HepG2 (cell line): ENCODE measurements at regions not wholly inside any gene's neighbourhood (a gene's known extent, or its start where the extent isn't known, plus 50 kb on each side); places are given as distances from the start of the nearest gene placed in this dataset.

Experiments used
- RFX5 ChIP-seq: IDR thresholded peaks from 2 replicates; pipeline ENCODE4 v1.6.1; 2011; ENCODE audit warnings: low read depth, low read length, improper control_type of control experiment
- TBP ChIP-seq: sonication (generic); formaldehyde crosslinking; IDR thresholded peaks from 2 replicates; pipeline ENCODE4 v1.5.0; 2020; ENCODE audit warnings: missing genetic modification reagents
- ZC3H13 ChIP-seq: sonication (generic); formaldehyde crosslinking; IDR thresholded peaks from 2 replicates; pipeline ENCODE4 v1.8.1; 2023; ENCODE audit warnings: mild to moderate bottlenecking, missing genetic modification reagents, moderate library complexity
- ZNF138 ChIP-seq: sonication (generic); formaldehyde crosslinking; IDR thresholded peaks from 2 replicates; pipeline ENCODE4 v1.5.0; 2020; ENCODE audit warnings: mild to moderate bottlenecking, low read depth, missing genetic modification reagents
- ZNF567 ChIP-seq: sonication (generic); formaldehyde crosslinking; IDR thresholded peaks from 2 replicates; pipeline ENCODE4 v1.8.1; 2023; ENCODE audit warnings: mild to moderate bottlenecking, missing genetic modification reagents, borderline replicate concordance
- ZNF766 ChIP-seq: sonication (generic); formaldehyde crosslinking; IDR thresholded peaks from 2 replicates; pipeline ENCODE4 v1.5.0; 2020; ENCODE audit warnings: missing genetic modification reagents, borderline replicate concordance
- TF ChIP-seq, protein P1 (sequence below): sonication (generic); formaldehyde crosslinking; IDR thresholded peaks from 2 replicates; pipeline ENCODE4 v1.4.0; 2020; ENCODE audit warnings: missing genetic modification reagents
- TF ChIP-seq, protein P2 (sequence below): sonication (generic); formaldehyde crosslinking; IDR thresholded peaks from 2 replicates; pipeline ENCODE4 v1.5.1; 2020; ENCODE audit warnings: missing genetic modification reagents, mild to moderate bottlenecking, borderline replicate concordance
- TF ChIP-seq, protein P3 (sequence below), 2 experiments: sonication (generic) in 1 of 2; formaldehyde crosslinking in 1 of 2; IDR thresholded peaks; 2 replicates each; pipeline versions ENCODE4 v1.6.1 to v1.9.0; 2014 to 2022; ENCODE audit warnings: antibody characterized with exemption in 1 of 2, borderline replicate concordance in 1 of 2, inconsistent platforms in 1 of 2, low read depth in 1 of 2, missing genetic modification reagents in 1 of 2

DNA sequence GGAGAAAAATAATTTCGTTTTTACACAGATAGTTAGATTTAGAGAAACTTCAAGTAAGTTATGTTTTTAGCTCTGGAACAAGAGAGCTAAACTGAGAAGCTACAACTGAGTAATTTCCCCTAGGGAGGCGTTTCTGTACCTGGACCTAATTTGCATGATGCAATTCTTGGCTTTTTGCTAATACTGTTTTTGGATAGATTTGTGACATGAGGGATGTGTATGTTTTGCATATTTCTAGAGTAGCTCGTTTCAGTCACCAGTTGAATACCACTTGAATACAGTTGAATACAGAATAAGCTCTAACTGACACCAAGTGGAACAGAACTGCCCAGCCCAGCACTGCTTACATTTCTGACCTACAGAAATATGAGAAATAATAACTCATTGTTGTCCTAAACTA, 1227.9 kb upstream of the SPRY2 start (continued):
- TF ChIP-seq ZNF567 (CRISPR knock-in tag) = no peak
- TF ChIP-seq RFX5 = no peak
- no peak for TF ChIP-seq ZC3H13
- TF ChIP-seq TBP (CRISPR knock-in tag) = no peak
- TF ChIP-seq, protein P1, sequence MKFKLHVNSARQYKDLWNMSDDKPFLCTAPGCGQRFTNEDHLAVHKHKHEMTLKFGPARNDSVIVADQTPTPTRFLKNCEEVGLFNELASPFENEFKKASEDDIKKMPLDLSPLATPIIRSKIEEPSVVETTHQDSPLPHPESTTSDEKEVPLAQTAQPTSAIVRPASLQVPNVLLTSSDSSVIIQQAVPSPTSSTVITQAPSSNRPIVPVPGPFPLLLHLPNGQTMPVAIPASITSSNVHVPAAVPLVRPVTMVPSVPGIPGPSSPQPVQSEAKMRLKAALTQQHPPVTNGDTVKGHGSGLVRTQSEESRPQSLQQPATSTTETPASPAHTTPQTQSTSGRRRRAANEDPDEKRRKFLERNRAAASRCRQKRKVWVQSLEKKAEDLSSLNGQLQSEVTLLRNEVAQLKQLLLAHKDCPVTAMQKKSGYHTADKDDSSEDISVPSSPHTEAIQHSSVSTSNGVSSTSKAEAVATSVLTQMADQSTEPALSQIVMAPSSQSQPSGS (CRISPR knock-in tag) = no peak
- no peak for TF ChIP-seq ZNF766
- TF ChIP-seq, protein P2, sequence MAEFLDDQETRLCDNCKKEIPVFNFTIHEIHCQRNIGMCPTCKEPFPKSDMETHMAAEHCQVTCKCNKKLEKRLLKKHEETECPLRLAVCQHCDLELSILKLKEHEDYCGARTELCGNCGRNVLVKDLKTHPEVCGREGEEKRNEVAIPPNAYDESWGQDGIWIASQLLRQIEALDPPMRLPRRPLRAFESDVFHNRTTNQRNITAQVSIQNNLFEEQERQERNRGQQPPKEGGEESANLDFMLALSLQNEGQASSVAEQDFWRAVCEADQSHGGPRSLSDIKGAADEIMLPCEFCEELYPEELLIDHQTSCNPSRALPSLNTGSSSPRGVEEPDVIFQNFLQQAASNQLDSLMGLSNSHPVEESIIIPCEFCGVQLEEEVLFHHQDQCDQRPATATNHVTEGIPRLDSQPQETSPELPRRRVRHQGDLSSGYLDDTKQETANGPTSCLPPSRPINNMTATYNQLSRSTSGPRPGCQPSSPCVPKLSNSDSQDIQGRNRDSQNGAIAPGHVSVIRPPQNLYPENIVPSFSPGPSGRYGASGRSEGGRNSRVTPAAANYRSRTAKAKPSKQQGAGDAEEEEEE = no peak
- TF ChIP-seq, protein P3, sequence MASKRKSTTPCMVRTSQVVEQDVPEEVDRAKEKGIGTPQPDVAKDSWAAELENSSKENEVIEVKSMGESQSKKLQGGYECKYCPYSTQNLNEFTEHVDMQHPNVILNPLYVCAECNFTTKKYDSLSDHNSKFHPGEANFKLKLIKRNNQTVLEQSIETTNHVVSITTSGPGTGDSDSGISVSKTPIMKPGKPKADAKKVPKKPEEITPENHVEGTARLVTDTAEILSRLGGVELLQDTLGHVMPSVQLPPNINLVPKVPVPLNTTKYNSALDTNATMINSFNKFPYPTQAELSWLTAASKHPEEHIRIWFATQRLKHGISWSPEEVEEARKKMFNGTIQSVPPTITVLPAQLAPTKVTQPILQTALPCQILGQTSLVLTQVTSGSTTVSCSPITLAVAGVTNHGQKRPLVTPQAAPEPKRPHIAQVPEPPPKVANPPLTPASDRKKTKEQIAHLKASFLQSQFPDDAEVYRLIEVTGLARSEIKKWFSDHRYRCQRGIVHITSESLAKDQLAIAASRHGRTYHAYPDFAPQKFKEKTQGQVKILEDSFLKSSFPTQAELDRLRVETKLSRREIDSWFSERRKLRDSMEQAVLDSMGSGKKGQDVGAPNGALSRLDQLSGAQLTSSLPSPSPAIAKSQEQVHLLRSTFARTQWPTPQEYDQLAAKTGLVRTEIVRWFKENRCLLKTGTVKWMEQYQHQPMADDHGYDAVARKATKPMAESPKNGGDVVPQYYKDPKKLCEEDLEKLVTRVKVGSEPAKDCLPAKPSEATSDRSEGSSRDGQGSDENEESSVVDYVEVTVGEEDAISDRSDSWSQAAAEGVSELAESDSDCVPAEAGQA (IDR thresholded peaks at IDR 0.05; ENCODE audit: low read depth) = no peak
- TF ChIP-seq, protein P3 (CRISPR knock-in tag; IDR thresholded peaks at IDR 0.05; ENCODE audit: borderline replicate concordance) = no peak
- TF ChIP-seq ZNF138 (CRISPR knock-in tag) = no peak
